ENCODE measurements at regions not wholly inside any gene's neighbourhood (a gene's known extent, or its start where the extent isn't known, plus 50 kb on each side); places are given as distances from the start of the nearest gene placed in this dataset.

GRCh38 chr9:10961883-10962282 lies 349.1 kb upstream of the PTPRD start:
- no peak for DNase-seq (ENCODE audit: low read depth, low spot score)
- Histone ChIP-seq H3K9me3 (ENCODE audit: control insufficient read depth, insufficient read depth, low read depth, low read length) (no peaks in the 10 kb centered on the region), H3K4me3 (ENCODE audit: low read depth in 2 of 2, low read length in 2 of 2) (no peak overlapping the region), H3K27me3 (ENCODE audit: control insufficient read depth, insufficient read depth, low read length) (no peaks in the 10 kb centered on the region), H3K36me3 (ENCODE audit: control insufficient read depth, insufficient read depth, low read length) (no peaks in the 10 kb centered on the region), H3K27ac (ENCODE audit: low read length) (no peak overlapping the region), H3K4me1 (ENCODE audit: control insufficient read depth, insufficient read depth, low read length) (no peaks in the 10 kb centered on the region)
- intact Hi-C loops (cut with micrococcal nuclease; ENCODE audit: unreplicated experiment) (no loop called here), in situ Hi-C loops (cut with HindIII; ENCODE audit: low pct_unique_long_range_greater_than_20kb, low sequenced_read_pairs) (no loop called here)
- CTCF ChIA-PET = no interaction called here
- BruUV-seq (replicated peaks) = no TSS peak
- POLR2A ChIA-PET = no interaction called here
- TF ChIP-seq TCF7L2 (IDR thresholded peaks at IDR 0.05; ENCODE audit: low read depth, low read length) (no peak), CTCF (IDR thresholded peaks at IDR 0.05) (no peak), POLR2AphosphoS5 (IDR thresholded peaks at IDR 0.05; ENCODE audit: low read depth, low read length) (no peak), SIN3A (IDR thresholded peaks at IDR 0.05; ENCODE audit: borderline replicate concordance, insufficient read depth, low read depth, low read length) (no peak)
- TF ChIP-seq, protein P1, sequence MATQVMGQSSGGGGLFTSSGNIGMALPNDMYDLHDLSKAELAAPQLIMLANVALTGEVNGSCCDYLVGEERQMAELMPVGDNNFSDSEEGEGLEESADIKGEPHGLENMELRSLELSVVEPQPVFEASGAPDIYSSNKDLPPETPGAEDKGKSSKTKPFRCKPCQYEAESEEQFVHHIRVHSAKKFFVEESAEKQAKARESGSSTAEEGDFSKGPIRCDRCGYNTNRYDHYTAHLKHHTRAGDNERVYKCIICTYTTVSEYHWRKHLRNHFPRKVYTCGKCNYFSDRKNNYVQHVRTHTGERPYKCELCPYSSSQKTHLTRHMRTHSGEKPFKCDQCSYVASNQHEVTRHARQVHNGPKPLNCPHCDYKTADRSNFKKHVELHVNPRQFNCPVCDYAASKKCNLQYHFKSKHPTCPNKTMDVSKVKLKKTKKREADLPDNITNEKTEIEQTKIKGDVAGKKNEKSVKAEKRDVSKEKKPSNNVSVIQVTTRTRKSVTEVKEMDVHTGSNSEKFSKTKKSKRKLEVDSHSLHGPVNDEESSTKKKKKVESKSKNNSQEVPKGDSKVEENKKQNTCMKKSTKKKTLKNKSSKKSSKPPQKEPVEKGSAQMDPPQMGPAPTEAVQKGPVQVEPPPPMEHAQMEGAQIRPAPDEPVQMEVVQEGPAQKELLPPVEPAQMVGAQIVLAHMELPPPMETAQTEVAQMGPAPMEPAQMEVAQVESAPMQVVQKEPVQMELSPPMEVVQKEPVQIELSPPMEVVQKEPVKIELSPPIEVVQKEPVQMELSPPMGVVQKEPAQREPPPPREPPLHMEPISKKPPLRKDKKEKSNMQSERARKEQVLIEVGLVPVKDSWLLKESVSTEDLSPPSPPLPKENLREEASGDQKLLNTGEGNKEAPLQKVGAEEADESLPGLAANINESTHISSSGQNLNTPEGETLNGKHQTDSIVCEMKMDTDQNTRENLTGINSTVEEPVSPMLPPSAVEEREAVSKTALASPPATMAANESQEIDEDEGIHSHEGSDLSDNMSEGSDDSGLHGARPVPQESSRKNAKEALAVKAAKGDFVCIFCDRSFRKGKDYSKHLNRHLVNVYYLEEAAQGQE (IDR thresholded peaks at IDR 0.05; ENCODE audit: insufficient read depth in 1 of 2, low read depth in 2 of 2, low read length in 1 of 2) = no peak
- no peak for ATAC-seq

DNA sequence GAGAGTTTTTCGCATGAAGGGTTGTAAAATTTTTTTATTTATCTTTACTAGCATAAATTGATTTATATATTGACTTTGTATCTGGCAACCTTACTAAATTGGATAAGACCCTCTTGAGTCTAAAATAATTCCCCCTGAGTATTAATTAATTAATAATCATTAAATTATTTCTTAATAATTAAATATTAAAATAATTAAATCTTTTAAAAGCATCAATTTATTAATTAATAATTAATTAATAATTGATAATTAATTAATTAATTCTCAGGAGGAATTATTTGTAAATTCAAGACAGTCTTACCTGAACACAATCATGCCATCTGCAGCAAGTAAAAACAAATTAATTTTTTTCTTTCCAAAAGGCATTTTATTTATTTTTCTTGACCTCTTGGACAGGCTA lies 370.4 kb upstream of the PTPRD start:
- no peak for DNase-seq (ENCODE audit: low read depth, low spot score)
- H3K36me3 ChIP-seq (ENCODE audit: control insufficient read depth, insufficient read depth, low read length) = no peaks in the 10 kb centered on the region
- H3K9me3 ChIP-seq (ENCODE audit: control insufficient read depth, insufficient read depth, low read depth, low read length) = no peaks in the 10 kb centered on the region
- TF ChIP-seq TCF7L2 (IDR thresholded peaks at IDR 0.05; ENCODE audit: low read depth, low read length) (no peak), POLR2AphosphoS5 (IDR thresholded peaks at IDR 0.05; ENCODE audit: low read depth, low read length) (no peak), SIN3A (IDR thresholded peaks at IDR 0.05; ENCODE audit: borderline replicate concordance, insufficient read depth, low read depth, low read length) (no peak), CTCF (IDR thresholded peaks at IDR 0.05) (no peak)
- TF ChIP-seq, protein P1 (IDR thresholded peaks at IDR 0.05; ENCODE audit: insufficient read depth in 1 of 2, low read depth in 2 of 2, low read length in 1 of 2) = no peak
- H3K4me1 ChIP-seq (ENCODE audit: control insufficient read depth, insufficient read depth, low read length) = no peaks in the 10 kb centered on the region
- in situ Hi-C loops (cut with HindIII; ENCODE audit: low pct_unique_long_range_greater_than_20kb, low sequenced_read_pairs) = no loop called here
- intact Hi-C loops (cut with micrococcal nuclease; ENCODE audit: unreplicated experiment) = no loop called here
- no TSS peak for BruUV-seq (replicated peaks)
- H3K27me3 ChIP-seq (ENCODE audit: control insufficient read depth, insufficient read depth, low read length) = no peaks in the 10 kb centered on the region
- ChIA-PET CTCF (no interaction called here), POLR2A (no interaction called here)
- H3K27ac ChIP-seq (ENCODE audit: low read length) = no peak overlapping the region
- H3K4me3 ChIP-seq (ENCODE audit: low read depth in 2 of 2, low read length in 2 of 2) = no peak overlapping the region
- ATAC-seq = no peak

Measured in Panc1 (cell line).